SH-SY5Y (cell line): ENCODE measurements at regions not wholly inside any gene's neighbourhood (a gene's known extent, or its start where the extent isn't known, plus 50 kb on each side); places are given as distances from the start of the nearest gene placed in this dataset.

Experiments used
- GATA2 ChIP-seq: IDR thresholded peaks from 2 replicates; pipeline ENCODE4 v1.6.1; 2011; ENCODE audit warnings: mild to moderate bottlenecking, low read depth, low read length
- GATA3 ChIP-seq: IDR thresholded peaks from 2 replicates; pipeline ENCODE4 v1.6.1; 2011; ENCODE audit warnings: low read depth, mild to moderate bottlenecking, low read length, moderate library complexity

DNA sequence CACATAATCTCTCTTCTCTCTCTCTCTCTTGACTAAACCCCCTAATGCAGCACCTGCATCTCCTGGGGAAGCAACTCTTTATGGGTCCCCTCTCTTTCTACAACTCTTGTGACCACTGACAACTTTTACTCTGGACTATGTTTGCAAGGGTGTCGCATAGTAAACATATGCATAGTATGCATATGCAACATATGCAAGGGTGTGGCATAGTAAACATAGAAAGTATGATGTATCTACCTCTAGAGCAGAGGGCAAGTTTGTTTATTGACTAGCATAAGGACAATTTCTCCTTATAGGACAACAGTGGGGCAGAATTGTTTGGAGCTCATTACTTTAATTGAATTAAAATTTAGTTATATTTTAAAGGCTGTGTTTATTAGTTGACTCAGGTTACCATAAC lies 462.5 kb downstream of the AMY1C start:
- TF ChIP-seq GATA2 (no peak), GATA3 (no peak)
